PFSK-1 (cell line): ENCODE measurements at regions not wholly inside any gene's neighbourhood (a gene's known extent, or its start where the extent isn't known, plus 50 kb on each side); places are given as distances from the start of the nearest gene placed in this dataset.

Experiments
- FOXP2 ChIP-seq: optimal IDR thresholded peaks from 2 replicates; pipeline ENCODE3; 2011; ENCODE audit warnings: borderline replicate concordance, control low read depth, inconsistent platforms; ENCODE audit not compliant: insufficient read depth; ENCODE audit errors: extremely low read length, extremely low read depth
- POLR2AphosphoS5 ChIP-seq: IDR thresholded peaks from 2 replicates; pipeline ENCODE4 v1.6.1; 2012; ENCODE audit warnings: low read depth, mild to moderate bottlenecking, control low read depth, low read length, moderate library complexity
- REST ChIP-seq, 2 experiments: IDR thresholded peaks; 2 replicates each; pipeline versions ENCODE4 v1.6.1 to v1.8.0; 2011 to 2012; ENCODE audit warnings: low read depth in 2 of 2, low read length in 2 of 2, control low read depth in 1 of 2, inconsistent platforms in 1 of 2, mild to moderate bottlenecking in 1 of 2, moderate library complexity in 1 of 2; ENCODE audit not compliant: insufficient read depth in 1 of 2
- SIN3A ChIP-seq: IDR thresholded peaks from 2 replicates; pipeline ENCODE4 v1.6.1; 2012; ENCODE audit warnings: mild to moderate bottlenecking, low read length, moderate library complexity, borderline replicate concordance; ENCODE audit not compliant: insufficient read depth
- TAF1 ChIP-seq: IDR thresholded peaks from 2 replicates; pipeline ENCODE4 v1.6.1; 2012; ENCODE audit warnings: low read length, control low read depth, borderline replicate concordance; ENCODE audit not compliant: insufficient read depth

- no peak for TF ChIP-seq REST (IDR thresholded peaks at IDR 0.05; ENCODE audit: insufficient read depth in 1 of 2, low read depth in 2 of 2, low read length in 2 of 2)
- no peak for TF ChIP-seq POLR2AphosphoS5
- TF ChIP-seq TAF1, result no peak
- TF ChIP-seq SIN3A, result no peak
- no peak for TF ChIP-seq FOXP2
Measured at GRCh38 chr2:62424899-62425298, 81.1 kb downstream of the TMEM17 start.

GRCh38 chr2:62423883-62424458, 82.0 kb downstream of the TMEM17 start:
- TF ChIP-seq REST (IDR thresholded peaks at IDR 0.05; ENCODE audit: insufficient read depth in 1 of 2, low read depth in 2 of 2, low read length in 2 of 2) (no peak), FOXP2 (no peak), POLR2AphosphoS5 (no peak), TAF1 (no peak), SIN3A (no peak)

- TF ChIP-seq TAF1 (no peak), FOXP2 (no peak), POLR2AphosphoS5 (no peak), REST (IDR thresholded peaks at IDR 0.05; ENCODE audit: insufficient read depth in 1 of 2, low read depth in 2 of 2, low read length in 2 of 2) (no peak), SIN3A (no peak)
Measured at GRCh38 chr2:62423235-62423634, 82.8 kb downstream of the TMEM17 start.

- TF ChIP-seq SIN3A, result no peak
- TF ChIP-seq REST (IDR thresholded peaks at IDR 0.05; ENCODE audit: insufficient read depth in 1 of 2, low read depth in 2 of 2, low read length in 2 of 2), result no peak
- TF ChIP-seq POLR2AphosphoS5, result no peak
- TF ChIP-seq TAF1, result no peak
- TF ChIP-seq FOXP2, result no peak
Measured at GRCh38 chr2:62415518-62415917, 90.5 kb downstream of the TMEM17 start.
